GM13976 (cell line): ENCODE measurements at regions not wholly inside any gene's neighbourhood (a gene's known extent, or its start where the extent isn't known, plus 50 kb on each side); places are given as distances from the start of the nearest gene placed in this dataset.

Experiments
- DNase-seq: peaks from one replicate; pipeline ENCODE4 v3.0.0; 2012; ENCODE audit warnings: low spot score
- in situ Hi-C: fragments of 300-500 bp; cut with MboI; formaldehyde crosslinking; loops from one replicate; pipeline ENCODE4 v1.12.0; 2022; ENCODE audit warnings: low sequenced_read_pairs, mixed read lengths, inconsistent platforms; ENCODE audit not compliant: unreplicated experiment
- TF ChIP-seq, protein P1 (sequence below): IDR thresholded peaks from 2 replicates; pipeline ENCODE4 v1.5.1; 2012; ENCODE audit warnings: borderline replicate concordance, mild to moderate bottlenecking; ENCODE audit not compliant: insufficient read depth; ENCODE audit errors: extremely low read depth, missing control alignments, control extremely low read depth

- no peak for DNase-seq
- TF ChIP-seq, protein P1, sequence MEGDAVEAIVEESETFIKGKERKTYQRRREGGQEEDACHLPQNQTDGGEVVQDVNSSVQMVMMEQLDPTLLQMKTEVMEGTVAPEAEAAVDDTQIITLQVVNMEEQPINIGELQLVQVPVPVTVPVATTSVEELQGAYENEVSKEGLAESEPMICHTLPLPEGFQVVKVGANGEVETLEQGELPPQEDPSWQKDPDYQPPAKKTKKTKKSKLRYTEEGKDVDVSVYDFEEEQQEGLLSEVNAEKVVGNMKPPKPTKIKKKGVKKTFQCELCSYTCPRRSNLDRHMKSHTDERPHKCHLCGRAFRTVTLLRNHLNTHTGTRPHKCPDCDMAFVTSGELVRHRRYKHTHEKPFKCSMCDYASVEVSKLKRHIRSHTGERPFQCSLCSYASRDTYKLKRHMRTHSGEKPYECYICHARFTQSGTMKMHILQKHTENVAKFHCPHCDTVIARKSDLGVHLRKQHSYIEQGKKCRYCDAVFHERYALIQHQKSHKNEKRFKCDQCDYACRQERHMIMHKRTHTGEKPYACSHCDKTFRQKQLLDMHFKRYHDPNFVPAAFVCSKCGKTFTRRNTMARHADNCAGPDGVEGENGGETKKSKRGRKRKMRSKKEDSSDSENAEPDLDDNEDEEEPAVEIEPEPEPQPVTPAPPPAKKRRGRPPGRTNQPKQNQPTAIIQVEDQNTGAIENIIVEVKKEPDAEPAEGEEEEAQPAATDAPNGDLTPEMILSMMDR: no peak
- in situ Hi-C loops: no loop called here
These were observed 389.0 kb upstream of the SORCS1 start for GRCh38 chr10:107553470-107553869.

DNA sequence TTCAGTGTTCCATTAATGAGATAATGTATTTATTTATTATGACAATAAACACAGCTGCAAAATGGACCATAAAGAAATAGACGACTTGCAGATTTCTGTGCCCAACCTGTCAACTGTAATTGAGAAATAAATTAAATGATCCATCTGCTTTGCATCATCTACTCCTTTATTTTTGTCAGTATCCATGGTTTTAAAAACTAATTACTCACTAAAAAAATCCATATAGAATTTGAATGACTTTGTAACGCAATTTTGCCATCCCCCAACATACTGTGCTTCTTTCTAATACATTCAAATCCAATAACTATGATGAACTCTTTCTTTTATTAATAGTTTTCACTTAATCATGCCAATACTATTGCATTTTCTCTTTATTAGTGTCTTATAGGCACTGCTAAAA is 388.5 kb upstream of the SORCS1 start:
- no peak for DNase-seq
- in situ Hi-C loops: no loop called here
- TF ChIP-seq, protein P1: no peak

GRCh38 chr10:107548301-107548700 is 383.8 kb upstream of the SORCS1 start:
- TF ChIP-seq, protein P1: no peak
- in situ Hi-C loops: no loop called here
- DNase-seq: no peak

DNA sequence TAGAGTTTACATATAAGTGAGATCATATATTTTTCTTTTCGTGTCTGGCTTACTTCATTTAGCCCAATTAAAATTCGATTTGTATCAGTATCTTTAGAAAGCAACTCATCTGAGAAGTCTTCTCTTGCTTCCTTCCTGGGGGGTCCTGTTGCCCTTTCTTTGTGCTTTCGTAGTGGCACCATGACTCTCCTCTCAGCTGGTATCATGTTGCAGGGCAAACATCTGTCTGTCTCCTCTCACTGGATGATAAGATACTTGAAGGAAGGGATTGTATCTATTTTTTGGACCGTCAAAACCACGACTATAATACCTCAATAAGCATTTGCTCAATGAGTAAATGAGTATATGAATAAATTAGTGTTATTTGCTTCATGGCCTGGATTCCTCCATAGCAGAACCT is 382.5 kb upstream of the SORCS1 start:
- TF ChIP-seq, protein P1: no peak
- in situ Hi-C loops: no loop called here
- no peak for DNase-seq

DNA sequence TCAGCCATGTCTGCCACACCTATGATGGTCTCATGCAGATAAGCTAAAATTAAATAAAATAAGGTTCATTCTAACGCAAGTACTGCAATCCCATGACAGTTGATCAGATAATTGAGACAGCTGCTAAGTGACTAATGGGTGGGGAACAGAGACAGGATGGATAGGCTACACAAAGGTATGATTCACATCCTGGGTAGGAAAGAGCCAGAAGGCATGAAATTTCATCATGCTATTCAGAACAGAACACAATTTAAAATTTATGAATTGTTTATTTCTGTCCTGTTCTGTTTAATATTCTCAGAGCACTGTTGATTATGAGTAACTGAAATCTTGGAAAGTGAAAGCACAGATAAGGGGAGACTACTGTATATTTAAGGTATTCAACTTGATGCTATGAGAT is 381.8 kb upstream of the SORCS1 start:
- DNase-seq: no peak
- TF ChIP-seq, protein P1: no peak
- in situ Hi-C loops: no loop called here

DNA sequence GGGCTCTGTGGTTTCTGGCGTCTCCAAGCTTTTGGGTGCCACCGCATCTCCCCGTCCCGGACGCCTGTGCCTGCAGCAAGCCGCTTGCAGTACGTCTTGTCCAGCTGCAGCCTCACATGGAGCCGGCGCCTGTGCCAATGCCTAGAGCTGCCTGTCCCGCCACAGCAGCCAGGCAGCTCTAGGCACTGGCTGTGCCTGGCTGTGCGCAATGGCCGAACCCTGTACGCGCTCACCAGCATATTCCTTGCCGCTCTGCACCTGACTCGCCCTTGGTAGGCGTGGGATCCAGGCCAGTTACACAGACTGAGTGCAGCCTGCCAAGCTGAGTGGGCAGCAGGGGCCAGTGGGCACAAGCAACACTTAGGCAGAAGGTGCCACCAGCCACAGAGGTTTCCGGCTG is 381.2 kb upstream of the SORCS1 start:
- in situ Hi-C loops: no loop called here
- DNase-seq: no peak
- TF ChIP-seq, protein P1: no peak

DNA sequence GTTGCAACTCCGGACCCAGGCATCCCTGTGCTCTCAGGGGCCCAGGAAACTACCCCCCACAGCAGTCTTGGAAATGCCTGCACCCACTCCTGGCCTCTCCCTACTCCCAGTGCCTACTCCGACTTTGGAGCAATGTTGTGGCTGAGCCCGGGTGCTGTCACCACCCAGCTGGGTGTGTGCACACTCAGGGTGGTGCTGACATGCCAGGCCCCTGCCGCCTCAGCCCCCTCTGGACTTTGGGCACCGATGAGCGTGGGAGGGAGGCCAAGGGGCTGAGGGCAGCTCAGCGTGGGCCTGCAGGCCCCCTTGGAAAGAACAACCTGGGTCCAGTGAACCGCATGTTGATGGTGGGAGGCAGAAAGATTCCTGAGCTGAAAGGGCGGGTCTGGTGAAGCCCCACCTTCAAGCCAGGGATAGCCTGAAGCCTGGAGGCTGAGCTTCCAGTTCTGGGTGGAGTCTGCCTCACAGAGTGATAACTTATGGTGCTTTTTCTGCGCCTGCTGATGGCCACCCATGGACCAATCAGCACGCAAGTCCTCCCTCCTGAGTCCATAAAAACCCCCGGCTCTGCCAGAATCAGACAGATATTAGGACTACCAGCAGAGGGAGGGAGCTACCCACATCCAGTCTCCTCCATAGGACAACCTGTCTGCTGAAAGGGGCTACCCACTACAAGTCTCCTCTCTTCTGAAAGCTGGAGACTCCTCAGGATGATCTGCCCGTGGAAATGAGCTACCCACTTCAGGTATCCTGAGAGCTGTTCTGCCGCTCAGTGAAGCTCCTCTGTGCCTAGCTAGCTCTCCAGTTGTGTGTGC is 380.4 kb upstream of the SORCS1 start:
- DNase-seq: peak; percentile 21
- TF ChIP-seq, protein P1: no peak
- in situ Hi-C loops: no loop called here
